ENCODE measurements at regions not wholly inside any gene's neighbourhood (a gene's known extent, or its start where the extent isn't known, plus 50 kb on each side); places are given as distances from the start of the nearest gene placed in this dataset.

DNA sequence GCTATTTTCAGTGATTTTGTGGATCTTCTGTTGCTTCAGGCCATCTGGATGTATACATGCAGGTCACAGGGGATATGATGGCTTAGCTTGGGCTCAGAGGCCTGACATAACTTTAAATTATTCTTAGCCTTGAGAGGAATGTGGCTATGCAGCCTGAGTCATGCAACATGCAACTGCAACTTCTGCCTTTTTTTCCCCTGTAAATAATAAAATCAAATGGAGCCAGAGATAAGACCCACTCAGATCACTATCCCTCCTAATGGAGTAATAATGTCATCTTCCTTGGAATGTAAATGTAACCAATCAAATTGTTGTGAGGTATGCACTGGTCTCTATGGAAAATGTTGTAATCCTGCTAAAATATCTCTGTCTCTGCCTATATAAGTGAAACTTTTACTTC is 54.9 kb downstream of the MAGEB17 start:
- peak; percentile 41 for DNase-seq (ENCODE audit: low spot score)

DNA sequence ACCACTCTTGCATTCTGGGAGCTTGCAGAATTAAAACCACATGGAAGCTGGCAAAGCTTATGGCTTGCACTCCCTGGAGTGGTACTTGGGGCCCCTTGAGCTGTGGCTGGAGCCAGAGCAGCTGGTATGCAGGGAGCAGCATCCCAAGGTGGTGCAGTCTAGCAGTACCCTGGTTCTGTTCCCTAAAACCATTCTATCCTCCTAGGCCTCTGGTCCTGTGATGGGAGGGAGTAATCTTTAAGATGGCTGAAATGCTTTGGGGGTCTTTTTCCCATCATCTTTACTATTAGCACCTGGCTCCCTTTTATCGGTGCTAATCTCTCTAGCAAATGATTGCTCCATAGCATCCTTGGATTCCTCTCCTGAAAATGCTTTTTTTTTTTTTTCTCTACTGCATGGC is 56.1 kb downstream of the MAGEB17 start:
- DNase-seq (ENCODE audit: low spot score), result no peak

DNA sequence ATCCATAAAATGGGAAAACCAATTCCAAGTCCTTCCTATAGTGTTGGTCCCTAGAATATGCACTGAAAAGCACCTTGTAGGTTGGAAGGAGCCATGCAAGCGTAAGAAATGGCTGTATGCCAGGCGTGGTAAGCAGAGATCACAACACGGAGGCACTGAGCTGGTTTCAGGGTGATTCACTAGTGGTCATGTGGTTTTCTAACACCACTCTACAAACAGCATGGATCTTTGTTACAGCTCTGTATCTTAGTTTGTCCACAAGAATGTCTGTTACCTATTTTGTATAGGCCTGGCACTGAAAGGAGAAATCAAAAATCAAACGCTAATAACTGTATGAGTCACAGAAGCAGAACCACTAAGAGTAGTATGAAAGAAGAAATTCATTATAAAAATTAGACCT is 71.9 kb downstream of the MAGEB17 start:
- DNase-seq (ENCODE audit: low spot score), result peak; percentile 91

DNA sequence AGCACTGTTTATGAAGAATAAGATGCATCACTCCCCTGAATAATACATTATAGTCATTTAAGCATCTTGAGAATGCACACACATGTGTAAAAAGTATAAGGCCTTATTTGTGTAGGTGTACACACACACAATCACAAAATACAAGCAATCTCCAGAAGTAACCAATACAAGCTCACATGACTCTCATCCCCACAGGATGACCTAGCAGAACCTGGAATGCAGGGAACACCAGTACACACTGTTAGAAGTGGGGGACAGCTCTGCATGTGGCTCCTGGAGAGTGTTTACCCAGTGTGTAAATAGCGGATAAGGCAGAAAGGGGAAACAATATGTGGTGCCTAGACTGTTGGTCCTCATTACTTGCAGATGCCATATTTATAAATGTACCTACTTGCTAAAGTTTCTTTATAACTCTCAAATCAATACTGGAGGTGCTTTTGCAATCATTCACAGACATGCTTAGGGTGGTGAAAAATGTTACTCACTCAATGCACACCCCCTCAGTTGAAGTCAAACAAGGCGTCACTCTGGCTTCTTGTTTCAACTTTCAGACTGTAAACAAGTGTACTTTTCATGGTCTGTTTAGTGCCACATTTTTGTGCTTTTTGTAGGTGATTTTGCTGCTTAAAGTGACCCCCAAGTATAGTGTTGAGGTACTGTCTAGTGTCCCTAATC is 73.1 kb downstream of the MAGEB17 start:
- DNase-seq (ENCODE audit: low spot score), result no peak

DNA sequence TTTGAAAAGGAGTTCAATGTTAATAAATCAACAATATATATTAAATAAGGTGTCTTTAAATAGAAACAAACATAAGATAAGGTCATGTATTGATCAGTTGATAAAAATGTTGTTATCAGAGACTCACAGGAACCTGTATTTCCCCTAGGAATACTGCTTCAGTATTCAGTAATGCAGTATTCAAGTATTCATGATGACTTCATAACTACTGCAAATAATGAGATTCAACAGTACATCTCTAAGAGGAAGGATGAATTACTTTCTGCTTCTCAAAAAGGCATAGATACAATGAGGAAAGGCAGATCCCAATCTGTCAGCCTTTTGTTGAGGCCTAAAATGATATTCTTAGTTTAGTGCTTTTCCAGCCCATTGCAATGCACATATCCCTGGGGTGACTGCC is 73.7 kb downstream of the MAGEB17 start:
- DNase-seq (ENCODE audit: low spot score), result no peak

DNA sequence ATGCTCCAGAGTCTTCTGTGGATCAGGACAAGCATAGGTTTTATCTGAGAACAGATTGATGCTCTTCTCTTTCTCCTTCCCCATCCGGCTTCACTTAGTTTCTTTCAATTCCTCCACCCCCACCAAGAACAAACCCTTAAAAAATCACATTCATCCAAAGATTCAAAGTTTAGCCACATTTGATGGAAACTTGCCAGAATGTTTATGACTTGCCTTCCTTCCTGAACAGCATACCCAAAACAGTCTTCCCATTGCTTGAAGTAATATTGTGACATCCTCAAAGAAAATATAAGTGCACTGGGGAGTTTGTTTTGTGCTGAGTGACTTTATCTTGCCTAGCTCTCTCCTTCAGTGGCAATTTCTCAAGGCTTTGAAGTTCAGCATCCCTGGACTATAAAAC is 83.0 kb downstream of the MAGEB17 start:
- DNase-seq (ENCODE audit: low spot score), result no peak

DNA sequence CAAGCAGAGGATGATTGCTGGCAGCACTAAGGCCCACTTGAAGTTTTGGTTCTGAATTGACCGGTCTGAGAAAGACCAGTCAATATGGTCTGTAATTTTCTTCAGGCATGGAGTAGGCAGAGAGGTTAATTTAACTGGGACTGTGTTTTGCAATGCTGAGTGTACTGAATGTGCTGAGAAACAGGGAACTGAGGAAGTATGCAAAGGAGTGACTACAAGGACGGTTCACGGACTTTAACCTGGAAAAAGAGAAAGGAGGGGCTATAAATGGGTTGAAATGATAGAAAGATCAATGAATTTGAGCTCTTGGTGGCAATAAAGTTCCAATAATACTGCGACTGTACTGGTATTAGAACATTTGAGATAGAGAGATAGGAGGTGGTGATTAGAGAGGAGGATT is 84.5 kb downstream of the MAGEB17 start:
- DNase-seq (ENCODE audit: low spot score), result no peak

DNA sequence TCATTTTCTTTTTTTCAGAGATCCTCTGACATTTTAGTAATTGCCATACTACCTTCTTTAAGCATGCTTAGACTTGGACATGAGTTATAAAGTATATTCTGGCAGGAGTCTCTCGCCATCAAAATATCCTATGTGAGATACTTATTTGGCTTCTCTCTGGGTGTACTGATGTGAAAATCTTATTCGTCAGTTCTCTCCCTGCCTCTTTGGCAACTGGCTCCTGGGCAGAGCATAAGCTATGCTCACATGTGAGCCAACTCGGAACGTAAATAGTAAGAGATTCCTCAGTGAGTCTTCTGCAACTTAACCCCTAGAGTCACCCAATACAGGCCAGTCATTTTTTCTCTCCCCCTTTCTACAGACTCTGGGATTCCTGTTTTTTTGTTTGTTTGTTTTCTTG is 91.6 kb downstream of the MAGEB17 start:
- DNase-seq (ENCODE audit: low spot score), result no peak

DNA sequence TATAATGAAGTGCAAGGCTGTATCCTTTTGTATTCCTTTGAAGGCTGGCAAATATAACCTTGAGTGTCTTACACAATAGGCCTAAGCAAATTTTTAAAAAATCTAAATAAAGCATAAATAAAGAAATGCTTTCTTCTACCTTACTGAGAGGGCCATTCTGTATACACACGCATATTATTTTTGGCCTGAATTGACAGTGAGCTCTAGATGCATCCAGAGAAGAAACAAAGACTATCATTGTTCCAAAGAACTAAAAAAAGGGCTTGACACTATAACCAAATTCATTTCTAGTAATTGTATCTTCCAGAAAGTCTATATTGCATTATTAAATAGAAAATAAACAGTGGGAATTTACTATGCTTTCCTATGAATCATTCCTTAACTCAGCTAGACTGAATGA is 100.2 kb downstream of the MAGEB17 start:
- DNase-seq (ENCODE audit: low spot score), result no peak

DNA sequence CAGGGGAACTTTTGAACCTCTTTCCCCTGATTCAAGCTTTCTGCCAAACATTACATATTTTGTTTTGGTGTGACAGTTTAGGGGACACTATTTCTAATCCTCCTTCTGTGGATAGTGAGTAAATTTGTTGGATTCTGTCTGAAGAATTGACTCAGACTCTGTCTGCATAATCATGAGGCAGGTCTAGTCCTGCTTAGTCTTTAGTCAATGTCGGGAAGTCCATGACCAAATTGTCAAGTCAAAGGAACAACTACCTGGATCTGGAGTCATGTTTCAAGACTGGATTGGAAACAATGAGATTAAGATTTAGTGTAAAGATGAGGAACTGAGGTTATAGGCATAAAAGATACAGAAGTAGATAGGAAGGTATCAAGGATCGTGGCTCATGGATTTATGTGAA is 100.9 kb downstream of the MAGEB17 start:
- no peak for DNase-seq (ENCODE audit: low spot score)

DNA sequence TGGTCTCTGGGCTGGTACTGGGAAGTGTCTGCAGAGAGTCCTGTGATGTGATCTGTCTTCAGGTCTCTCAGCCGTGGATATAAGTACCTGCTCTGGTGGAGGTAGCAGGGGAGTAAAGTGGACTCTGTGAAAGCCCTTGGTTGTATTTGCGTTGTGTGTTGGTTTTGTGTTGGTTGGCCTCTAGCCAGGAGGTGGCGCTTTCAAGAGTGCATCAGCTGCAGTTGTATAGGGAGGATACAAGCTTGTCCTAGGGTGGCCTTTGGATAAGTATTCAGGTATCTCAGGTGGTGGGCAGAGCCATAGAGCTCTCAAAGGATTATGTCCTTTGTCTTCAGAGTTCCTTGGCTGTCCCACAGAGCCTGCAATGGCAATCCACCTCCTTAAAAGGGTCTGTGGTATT is 111.6 kb downstream of the MAGEB17 start:
- DNase-seq (ENCODE audit: low spot score), result no peak

DNA sequence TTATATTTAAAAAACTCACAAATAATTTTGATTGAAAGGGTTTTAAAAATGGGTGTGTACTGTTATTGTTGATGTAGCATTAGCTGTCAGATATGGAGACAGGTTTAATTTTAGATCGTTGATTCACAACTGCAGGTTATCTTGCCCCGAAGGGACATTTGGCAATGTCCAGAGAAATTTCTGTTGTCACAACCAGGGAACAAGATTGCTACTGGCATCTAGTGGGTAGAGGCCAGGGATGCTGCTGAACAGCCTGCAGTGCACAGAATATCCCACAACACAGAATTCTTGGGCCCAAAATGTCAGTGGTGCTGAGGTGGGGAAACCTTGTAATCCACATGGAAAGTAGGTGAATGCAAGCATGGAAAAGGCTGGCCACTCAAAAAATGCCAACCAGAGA is 114.9 kb downstream of the MAGEB17 start:
- DNase-seq (ENCODE audit: low spot score), result no peak

DNA sequence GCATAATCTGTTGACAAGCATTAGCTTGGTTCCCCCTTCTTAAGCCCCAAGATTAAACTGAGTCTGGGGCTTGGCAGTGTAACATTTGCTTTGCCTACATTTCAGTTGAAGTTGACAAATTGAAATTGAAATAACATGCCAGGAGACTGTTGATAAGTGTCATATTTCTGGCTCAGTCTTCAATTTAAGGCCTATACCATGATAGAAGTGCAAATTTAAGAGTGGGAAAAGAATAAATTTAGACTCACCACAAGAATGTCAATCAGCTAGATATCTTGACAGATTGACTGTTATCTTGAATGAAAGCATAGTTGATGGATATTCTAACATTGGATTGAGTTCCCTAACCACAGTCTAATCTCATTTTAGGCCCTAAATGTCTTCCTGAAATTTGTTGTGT is 117.6 kb downstream of the MAGEB17 start:
- DNase-seq (ENCODE audit: low spot score), result no peak

DNA sequence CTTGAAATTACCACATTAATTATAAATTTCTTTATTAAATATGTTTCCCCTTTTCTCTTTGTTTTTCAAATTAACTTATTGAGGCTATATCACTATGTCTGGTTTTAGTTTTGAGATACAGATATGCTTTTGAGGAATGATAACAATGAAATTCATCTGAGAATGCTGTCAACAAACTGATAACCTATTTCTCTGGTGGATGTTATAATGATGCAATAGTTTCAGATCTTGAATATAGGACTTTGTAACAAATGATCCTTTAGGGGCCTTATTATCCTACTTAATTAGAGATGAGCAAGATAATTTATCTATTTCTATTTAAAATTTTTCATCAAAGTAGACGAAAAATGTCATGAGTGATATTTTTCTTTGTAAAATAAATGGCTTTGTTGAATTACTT is 123.7 kb downstream of the MAGEB17 start:
- no peak for DNase-seq (ENCODE audit: low spot score)

DNA sequence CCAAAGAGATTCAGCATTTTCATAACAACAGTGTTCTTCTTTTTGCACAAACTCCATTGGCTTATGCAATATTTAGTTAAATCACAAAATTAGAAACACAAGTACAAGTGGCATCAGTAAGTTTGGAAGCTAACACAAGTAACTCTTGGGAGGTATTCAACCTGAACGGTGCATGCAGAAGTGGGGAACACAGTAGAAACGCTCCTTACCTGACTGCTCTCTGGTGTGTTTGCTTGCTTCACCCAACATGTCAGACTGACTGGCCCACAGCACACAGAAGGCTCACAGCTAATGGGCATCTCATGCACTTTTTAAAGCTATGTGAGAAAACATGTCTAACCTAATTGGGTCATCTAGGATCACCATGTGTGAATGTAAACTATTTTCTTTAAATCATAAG is 133.6 kb downstream of the MAGEB17 start:
- no peak for DNase-seq (ENCODE audit: low spot score)

DNA sequence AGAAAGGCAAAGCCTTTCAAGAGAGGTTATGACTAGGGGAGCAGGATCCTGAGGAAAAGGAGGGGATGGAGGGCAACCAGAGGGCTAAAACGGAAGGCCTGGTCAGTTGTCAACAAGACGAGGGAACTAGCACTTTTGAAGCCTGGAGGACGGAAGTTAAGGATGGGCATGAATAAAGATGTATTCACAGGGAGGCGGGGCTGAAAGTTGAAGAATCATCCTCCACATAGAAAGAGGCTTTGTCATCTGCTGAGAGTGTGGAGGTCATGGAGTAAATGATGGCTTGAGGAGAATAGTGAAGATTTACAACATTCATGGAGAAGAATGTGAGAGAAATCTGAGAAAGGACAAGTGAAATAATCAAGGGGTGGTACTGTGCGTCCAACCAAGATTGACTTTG is 137.5 kb downstream of the MAGEB17 start:
- DNase-seq (ENCODE audit: low spot score), result no peak

DNA sequence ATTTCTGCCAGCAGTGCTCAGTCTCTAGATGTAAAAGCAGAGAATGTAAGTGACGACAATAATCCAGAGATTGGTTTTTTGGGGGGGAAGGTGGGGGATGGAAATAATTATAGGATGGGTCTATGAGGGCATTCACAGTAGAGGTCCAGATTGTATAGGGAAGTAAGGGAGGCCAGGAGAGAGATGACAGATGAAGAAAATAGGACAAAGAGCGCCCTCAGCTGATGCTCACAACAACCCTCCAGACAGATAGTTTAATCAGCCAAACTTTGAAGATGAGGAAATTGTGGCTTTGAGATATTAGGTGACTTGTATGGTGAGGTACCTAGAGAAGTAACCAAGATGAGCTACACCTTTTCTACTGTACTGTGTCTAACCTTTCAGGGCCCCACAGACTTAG is 137.9 kb downstream of the MAGEB17 start:
- DNase-seq (ENCODE audit: low spot score), result no peak

DNA sequence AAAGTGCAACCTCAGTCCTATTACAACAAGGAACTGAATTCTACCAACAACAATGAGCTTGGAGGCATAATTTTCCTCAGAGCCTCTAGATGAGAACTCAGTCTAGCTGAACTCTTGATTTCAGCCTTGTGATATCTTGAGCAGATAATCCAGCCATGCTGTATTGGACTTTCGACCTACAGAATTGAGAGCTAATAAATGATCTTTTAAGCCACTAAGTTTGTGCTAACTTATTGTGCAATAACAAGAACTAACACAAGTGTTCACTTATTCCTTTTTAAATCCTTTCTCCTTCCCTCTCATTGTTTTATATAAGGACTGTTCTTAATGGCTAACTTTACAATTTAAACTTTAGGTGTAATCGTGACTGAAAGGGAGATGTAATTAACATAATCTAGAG is 140.7 kb downstream of the MAGEB17 start:
- DNase-seq (ENCODE audit: low spot score), result no peak

DNA sequence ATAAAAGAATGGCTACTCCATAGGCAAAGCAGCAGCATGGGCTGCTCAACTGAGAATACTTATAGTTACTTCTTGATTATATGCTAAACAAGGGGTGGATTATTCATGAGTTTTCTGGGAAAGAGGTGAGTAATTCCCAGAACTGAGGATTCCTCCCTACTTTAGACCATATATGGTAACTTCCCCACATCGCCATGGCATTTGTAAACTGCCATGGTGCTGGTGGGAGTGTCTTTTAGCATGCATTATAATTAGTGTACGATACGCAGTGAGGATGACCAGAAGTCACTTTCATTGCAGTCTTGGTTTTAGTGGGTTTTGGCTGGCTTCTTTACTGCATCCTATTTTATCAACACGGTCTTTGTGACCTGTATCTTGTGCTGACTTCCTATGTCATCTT is 141.5 kb downstream of the MAGEB17 start:
- no peak for DNase-seq (ENCODE audit: low spot score)

DNA sequence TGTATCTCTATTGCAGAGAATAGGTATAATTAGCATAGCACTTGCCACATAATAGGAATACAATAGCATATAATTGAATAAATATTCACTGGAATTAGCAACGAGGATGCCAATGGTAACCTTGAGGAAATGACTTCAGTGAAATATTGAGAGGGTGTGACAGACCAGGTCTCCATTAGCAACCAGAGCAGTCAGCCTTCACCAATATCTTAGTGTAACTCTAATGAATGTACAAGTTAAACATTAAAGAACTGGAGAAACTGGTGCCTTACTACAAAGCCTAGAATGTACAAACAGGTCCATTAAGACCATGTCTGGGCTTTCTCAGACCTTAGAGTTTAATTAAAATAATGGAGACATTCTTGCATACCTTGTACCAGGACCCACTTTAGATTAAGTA is 143.0 kb downstream of the MAGEB17 start:
- DNase-seq (ENCODE audit: low spot score), result no peak

DNA sequence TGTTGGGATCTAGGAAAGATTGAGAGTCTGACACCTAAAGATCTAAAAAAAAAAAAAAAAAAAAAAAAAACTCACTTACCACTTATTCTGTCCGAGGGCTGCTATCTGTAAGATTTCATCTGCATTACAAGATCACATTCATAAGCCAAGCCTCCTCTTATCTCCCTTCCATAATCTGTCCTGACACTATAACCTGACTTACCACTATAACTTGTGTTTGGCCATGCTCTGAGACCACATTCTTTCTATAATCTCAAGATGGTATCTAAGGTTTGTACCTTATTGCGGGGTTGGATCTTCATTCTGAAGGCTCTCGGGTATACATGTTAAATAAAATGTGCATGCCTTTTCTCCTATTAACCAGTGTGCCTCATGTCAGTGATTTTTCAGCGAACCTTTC is 144.4 kb downstream of the MAGEB17 start:
- no peak for DNase-seq (ENCODE audit: low spot score)

DNA sequence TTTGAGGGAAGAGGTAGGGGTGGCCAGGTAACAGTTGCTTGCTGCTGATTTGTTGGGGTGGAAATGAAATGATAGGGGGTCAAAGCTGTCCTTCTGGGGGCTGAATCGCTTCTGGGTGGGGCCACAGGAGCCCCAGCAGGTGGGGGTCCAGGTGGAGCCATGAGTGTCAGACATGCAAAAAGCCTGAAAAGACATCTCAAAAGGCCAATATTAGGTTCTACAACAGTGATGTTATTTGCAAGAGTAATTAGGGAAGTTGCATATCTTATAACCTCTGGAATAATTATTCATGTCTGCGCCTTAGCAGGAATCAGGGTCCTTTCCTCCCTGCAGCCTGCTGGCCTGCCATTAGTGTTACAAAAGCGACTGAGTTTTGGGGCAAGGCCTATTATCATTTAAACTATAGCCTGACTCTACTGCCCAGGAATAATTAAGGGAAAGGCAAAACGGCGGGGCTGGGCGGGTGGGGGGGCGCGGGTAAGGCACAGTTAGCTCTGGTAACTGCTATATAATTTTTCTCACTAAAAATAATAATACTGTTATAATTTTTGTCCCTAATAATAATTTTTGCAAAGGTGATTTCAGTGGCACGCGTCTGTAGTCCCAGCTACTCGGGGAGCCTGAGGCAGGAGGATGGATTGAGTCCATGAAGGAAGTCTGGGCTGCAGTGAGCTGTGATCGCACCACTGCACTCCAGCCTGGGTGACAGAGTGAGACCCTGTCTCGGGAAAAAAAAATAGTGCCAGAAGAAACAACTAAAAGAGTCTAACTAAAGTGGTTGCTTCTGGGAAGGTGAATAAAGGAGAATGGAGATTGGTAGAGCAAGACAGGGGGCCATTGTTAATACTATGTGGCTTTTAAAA is 145.7 kb downstream of the MAGEB17 start:
- DNase-seq (ENCODE audit: low spot score), result no peak

DNA sequence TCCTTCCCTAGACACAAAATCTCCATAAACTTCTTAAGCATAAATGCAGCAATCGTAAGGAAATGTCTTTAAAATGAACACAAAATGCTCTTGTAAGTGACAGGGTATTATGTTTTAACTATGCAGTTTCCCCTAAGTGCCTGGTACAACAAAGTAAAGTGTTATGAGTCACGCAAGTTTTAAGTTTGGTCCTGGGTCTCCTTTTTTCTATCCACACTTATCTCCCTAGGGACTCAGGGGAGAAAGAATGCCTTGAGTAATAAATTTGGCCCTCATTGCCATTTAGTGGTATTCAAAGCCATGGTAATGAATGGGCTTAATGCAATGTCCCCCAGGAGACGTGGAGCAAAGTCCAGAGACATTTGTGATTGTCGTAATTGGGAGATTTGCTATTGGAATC is 149.1 kb downstream of the MAGEB17 start:
- DNase-seq (ENCODE audit: low spot score), result no peak

DNA sequence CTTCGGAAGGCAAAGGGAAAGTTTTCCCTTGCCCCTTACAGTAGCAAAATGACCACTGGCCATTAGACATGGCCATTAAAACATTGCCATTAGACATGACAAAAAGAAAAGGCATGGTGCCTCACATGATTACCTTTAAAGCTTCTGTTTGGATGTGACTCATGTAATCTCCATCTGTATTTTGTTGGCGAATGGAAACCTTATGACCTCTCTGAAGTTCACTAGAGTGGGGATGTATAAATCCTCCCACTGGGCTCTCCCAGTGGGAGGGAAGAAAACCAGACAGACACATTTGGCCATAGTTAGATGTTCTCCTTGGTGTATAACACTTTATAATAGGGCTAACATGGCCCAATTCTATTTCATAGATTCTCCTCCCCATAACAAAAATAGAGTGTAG is 152.6 kb downstream of the MAGEB17 start:
- DNase-seq (ENCODE audit: low spot score), result peak; percentile 19

Measured in A172 (cell line).